ENCODE measurements at regions not wholly inside any gene's neighbourhood (a gene's known extent, or its start where the extent isn't known, plus 50 kb on each side); places are given as distances from the start of the nearest gene placed in this dataset.

- no peak for TF ChIP-seq CTCF (IDR thresholded peaks at IDR 0.05)
- TF ChIP-seq POLR2A (IDR thresholded peaks at IDR 0.05), result no peak
Observed at GRCh38 chr7:109956916-109957315, 1134.0 kb upstream of the LRRN3 start.

All from body of pancreas (tissue), 4 donors.